ENCODE measurements at regions not wholly inside any gene's neighbourhood (a gene's known extent, or its start where the extent isn't known, plus 50 kb on each side); places are given as distances from the start of the nearest gene placed in this dataset.
"Not testable (repeated sequence)": the region's sequence is repeated elsewhere in the genome, so short reads cannot be mapped to it uniquely, and the experiment has no call there.

GRCh38 chr14:71336489-71337192, 429.4 kb downstream of the PCNX1 start:
- DNase-seq, result no peak

- no peak for DNase-seq
These were observed 430.9 kb downstream of the PCNX1 start for GRCh38 chr14:71338153-71338552.

- no peak for DNase-seq
These were observed 432.6 kb downstream of the PCNX1 start for GRCh38 chr14:71339650-71340415.

- DNase-seq, result no peak
These were observed 433.9 kb downstream of the PCNX1 start for GRCh38 chr14:71341156-71341555.

- DNase-seq, result no peak
These were observed 436.5 kb downstream of the PCNX1 start for GRCh38 chr14:71343724-71344123.

GRCh38 chr14:71344506-71344905, 437.2 kb downstream of the PCNX1 start:
- DNase-seq, result no peak

GRCh38 chr14:71346685-71347084, 439.4 kb downstream of the PCNX1 start:
- no peak for DNase-seq

- no peak for DNase-seq
These were observed 441.1 kb downstream of the PCNX1 start for GRCh38 chr14:71348394-71348793.

- DNase-seq, result no peak
These were observed 441.6 kb downstream of the PCNX1 start for GRCh38 chr14:71348817-71349216.

GRCh38 chr14:71354142-71354541, 446.9 kb downstream of the PCNX1 start:
- no peak for DNase-seq

GRCh38 chr14:71354801-71355200, 447.5 kb downstream of the PCNX1 start:
- no peak for DNase-seq

- no peak for DNase-seq
These were observed 448.3 kb downstream of the PCNX1 start for GRCh38 chr14:71355324-71356201.

- peak; percentile 30 for DNase-seq
These were observed 451.1 kb downstream of the PCNX1 start for GRCh38 chr14:71358209-71358931.

- DNase-seq, result not testable (repeated sequence)
These were observed 451.7 kb downstream of the PCNX1 start for GRCh38 chr14:71358932-71359421.

GRCh38 chr14:71359823-71360222, 452.6 kb downstream of the PCNX1 start:
- no peak for DNase-seq

GRCh38 chr14:71361336-71361735, 454.1 kb downstream of the PCNX1 start:
- DNase-seq, result no peak

GRCh38 chr14:71361874-71362273, 454.6 kb downstream of the PCNX1 start:
- no peak for DNase-seq

- DNase-seq, result no peak
These were observed 455.0 kb downstream of the PCNX1 start for GRCh38 chr14:71362282-71362681.

- no peak for DNase-seq
These were observed 455.8 kb downstream of the PCNX1 start for GRCh38 chr14:71362920-71363584.

- no peak for DNase-seq
These were observed 457.0 kb downstream of the PCNX1 start for GRCh38 chr14:71363946-71364925.

- no peak for DNase-seq
These were observed 458.1 kb downstream of the PCNX1 start for GRCh38 chr14:71365361-71365760.
